ENCODE measurements at regions not wholly inside any gene's neighbourhood (a gene's known extent, or its start where the extent isn't known, plus 50 kb on each side); places are given as distances from the start of the nearest gene placed in this dataset.

DNA sequence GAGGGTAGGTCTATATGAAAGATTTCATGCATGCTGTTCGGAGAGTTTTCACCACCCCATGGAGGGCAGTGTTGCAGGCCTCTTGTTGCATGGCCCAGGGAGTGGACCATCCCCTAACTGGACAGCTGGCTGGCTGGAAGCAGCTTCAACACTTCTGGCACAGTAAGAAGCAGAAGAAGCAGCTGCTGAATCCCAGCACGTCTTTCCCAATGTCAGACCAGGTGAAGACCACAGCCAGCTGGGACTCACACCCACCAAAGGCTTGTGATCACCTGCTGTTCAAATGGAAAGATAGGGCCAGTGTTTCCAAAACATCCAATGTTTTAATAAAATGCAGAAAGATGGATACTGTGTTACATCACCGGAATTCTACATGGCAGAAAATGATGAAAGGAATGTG lies 1423.6 kb downstream of the AACS start:
- DNase-seq: no peak

DNA sequence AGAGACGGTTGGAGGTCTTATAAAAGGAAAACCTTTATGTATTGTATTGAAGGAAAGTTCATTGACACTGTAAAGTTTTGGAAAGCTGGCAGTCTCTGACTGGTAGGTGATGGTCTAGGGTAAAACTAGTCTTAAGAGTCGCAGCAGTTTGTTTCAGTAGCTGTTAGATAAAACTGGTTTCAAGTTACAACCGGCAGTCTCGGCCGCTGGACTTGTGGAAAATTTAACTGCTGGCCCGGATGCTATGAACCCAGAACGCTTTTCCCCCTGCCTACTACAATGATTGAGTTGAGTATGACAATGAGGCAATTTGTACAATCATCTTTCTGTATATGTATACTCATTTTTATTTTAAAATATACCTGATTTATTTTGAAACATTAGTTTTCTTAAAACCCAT lies 1426.9 kb downstream of the AACS start:
- no peak for DNase-seq

DNA sequence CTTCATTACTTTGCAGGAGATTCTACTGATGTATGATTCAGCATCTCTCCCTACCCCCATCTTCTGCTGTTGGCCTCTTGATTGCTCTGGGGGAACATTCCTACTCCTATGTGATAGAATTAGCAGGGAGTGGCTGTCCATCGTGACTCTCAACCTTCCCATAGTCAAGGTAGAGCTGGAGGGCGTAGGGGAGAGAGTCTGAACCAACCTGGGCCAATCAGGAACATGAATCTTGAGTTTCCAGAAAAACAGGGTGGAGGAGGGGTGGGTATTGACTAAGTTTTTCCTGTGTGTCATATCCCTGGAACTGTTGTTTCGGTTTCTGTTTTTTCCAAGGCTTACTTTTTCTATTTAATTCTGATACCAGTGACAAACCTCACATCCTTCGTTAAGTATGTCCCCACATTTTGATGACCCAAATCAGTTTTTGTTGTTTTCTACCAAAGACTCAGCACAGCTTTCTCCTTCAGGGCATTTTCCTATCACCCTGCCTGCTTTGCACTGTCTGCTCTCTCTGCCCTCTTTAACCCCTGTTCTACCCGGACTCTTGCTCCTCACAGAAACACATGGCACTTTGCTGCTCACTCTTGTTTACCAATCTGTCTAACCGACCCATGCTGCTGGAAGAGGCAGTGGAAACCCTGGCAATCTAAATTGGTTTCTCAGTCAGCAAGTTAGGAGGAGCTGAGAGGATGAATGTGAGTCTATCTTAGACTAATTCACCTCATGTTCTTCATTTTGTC lies 1428.3 kb downstream of the AACS start:
- DNase-seq: no peak

DNA sequence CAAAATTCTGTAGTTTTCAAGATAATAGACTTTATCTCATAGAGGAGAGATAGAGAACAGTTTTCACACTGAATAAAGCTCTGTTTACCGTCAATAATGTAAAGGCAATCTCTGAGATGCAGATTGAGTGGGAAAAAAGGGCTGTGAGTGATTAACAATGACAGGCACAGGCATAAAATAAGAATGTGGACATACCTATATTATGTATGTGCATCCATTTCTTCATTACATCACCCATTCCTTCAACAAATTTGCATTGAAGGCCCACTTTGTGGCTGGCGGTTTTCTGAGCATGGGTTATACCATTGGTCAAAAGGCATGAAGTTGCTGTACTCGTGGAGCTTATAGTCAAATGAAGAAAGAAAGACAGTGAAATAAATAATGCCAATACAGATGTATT lies 1431.0 kb downstream of the AACS start:
- DNase-seq: no peak

DNA sequence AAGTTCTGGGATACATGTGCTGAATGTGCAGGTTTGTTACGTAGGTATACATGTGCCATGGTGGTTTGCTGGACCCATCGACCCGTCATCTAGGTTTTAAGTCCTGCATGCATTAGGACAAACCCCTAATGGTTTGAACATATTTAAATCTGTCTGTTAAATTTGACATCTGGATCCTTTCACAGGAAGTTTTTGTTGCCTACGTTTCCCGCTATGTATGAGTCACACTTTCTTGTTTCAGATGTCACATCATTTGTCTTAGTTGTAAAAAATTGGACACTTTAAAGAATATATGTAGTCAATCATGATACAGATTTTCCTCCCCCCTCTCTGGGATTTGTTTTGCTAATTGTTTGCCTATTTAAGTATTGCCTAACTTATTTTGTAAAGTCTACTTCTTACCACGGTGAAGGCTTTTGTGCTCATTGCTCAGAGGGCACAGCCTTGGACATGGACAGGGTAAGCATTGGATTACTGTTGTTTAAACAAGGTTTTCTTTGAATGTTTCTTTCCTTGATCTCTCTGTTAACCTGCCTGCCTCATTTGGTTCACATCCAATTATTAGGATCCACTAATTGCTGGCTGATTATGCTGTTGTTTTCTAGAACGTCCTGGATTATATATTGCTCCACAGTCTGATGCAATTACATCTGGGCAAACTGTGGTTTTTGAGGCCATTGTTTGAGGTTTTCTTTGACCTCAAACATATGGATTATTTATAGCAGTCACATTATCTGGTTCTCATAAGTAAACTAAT lies 1441.4 kb downstream of the AACS start:
- no peak for DNase-seq

DNA sequence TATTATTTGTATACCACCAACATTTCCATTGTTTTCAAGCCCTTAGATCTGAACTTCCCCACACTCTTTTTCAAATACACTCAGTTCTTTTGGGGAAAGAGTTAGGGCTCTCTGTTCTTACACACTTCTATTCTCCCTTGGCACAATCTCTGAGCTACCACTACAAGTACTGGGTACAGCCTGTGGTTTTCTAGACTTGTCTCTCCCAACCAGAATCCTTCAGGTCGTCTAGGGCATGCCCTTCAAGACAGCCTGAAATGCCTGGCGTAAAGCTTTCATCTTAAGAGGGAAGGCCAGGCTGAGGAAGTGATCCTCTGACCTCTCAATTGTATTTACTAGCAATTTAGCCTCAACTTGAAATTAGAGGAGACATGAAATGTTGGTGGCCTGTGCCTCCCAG lies 1442.0 kb downstream of the AACS start:
- DNase-seq: no peak

DNA sequence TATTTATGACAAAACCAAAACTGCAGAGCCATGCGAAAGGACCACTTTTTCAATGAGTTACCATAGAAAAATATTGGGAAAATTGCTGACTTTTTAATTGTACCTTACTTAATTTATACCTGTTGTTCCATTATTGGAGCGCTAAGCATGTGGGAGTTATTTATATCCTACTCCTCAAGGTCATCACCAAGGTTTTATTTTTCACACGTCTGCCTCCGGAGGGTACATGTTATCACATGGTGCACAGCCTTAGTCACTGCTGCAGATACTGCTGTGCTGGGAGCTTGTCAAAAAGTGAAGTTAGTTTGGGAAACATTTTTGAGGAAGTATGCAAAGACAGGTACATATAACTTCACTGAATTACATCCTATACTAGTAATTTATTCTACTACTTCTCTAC lies 1444.3 kb downstream of the AACS start:
- DNase-seq: no peak

DNA sequence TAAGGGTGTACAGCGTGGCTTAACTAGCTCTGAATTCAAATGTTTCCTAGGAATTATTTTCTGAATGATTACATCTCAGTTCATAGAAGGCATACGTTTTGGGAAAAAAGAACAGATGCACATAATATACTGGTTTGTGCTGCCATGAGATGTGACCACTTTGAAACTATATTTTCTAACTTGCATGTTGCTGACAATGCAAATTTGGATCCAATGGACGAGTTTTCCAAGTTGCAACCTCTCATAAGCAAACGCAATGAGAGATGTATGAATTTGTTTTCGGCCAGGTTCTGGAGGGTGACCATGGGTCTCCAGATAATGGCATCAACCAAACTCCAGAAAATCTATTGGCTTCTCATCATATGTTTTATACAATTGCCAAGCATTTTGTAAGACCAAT lies 1445.4 kb downstream of the AACS start:
- no peak for DNase-seq

DNA sequence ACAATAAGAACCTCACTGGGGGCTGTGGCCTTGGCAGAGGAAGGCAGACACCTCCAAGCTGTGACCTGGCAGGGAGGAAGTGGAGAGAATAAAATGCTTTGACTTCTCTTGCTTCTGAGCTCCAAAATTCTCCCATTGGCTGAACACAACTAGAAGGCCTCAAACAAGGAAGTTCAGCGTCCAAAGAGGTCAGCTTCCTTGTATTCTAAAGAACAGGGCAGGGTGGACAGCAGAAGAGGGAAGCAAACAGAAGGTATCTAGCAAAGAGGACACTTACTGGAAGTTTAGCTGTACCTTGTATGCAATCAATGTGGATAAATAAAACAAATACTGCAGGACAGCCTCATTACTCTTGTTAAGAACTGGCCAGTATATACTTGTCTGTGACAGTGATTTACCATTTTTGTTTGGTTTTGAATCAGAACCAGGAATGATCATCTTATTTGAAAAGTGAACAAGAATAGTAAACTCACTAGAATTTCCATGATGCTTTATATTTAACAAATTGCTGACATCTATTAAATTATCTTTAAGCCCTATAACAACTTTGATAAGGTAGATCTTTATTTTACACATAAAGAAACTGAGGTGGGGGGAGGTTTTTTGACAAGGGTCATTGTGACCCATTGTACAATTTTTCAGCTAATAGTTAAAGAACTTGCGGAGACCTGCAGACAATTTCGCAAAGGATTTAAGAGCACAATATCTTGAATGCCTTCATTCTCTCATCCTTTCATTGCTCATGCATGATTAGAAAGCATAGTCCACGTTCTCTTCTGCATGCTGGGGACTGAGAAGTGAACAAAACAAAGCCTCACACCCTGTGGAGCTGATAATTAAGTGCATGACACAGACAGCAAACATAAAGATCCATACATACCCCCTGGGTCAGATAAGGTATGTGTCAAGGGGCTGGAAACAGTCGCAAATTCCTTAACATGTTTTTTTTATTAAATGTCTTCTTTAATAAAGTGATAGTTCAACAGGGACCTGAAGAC lies 1448.0 kb downstream of the AACS start:
- DNase-seq: no peak

DNA sequence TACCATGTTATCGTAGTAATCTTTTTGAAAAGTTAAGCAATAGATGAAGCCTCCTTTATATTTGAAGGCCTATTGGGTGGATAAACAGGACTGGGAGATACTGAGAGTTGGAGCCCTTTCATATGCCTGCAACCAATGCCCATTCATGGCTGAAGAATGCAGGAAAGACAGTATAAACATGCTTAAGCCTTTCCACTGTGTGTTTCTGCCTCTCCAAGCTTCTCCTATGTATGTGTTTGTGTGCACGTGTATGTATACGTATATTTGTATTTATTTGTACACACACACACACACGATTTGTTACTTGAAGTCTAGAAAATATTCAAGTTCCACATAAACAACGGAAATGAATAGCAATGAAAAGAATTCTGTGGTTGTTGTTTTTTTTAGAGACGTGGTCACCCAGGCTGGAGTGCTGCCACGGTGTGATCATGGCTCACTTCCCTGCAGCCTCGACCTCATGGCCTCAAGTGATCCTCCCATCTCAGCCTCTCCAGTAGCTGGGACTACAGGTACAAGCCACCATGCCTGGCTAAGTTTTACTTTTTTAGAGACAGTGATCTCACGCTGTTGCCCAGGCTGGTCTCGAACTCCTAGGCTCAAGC lies 1453.5 kb downstream of the AACS start:
- DNase-seq: no peak

DNA sequence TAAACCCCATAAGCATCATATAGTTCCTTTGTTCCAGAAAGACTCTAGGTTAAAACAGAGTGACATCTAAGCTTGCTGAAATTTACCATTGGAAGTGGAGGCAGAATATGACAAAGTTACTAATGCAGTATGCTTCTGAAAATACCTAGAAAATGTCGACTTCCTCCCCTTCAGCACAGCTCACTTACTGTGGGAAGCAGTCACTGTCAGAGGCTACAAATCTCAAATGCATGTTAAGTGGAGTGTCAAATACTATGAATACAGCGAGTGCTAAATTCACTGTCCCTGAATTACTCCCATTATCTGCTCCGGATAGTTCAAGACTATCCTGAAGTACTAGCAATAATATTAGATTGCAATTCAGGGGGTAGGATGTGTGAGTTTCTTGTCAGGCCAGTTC lies 1454.6 kb downstream of the AACS start:
- DNase-seq: no peak

DNA sequence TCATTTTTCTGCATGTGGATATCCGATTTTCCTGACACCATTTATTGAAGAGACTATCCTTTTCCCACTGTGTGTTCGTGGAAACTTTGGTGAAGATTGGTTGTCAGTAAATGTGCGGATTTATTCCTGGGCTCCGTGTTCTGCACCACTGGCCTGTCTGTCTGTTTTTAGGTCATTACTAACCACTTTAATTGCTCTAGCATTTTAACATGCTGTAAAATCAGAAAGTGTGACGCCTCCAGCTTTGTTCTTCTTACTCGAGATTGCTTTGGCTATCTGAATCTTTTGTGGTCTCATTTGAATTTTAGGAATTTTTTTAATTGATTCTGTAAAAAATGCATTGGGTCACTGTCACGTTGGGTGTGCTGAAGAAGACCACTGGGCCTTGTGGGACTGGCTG lies 1458.7 kb downstream of the AACS start:
- no peak for DNase-seq

DNA sequence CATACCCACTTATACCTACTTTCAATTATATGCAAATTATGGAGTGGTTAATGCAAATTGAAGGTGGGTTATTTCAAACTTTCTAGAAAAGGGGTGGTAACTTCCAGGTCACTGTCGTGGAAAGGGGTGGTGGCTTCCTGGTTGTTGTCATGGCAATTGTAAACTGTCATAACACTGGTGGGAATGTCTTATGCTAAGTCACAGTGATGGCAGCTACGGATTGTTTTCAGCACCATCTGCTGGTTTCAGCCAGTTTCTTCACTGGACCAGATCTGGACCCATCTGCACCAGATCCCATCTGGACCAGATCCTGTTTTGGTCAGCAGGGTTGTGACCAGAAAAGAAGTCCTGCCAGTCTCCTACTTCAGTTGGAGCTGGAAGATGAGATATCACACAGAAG lies 1469.3 kb downstream of the AACS start:
- no peak for DNase-seq

DNA sequence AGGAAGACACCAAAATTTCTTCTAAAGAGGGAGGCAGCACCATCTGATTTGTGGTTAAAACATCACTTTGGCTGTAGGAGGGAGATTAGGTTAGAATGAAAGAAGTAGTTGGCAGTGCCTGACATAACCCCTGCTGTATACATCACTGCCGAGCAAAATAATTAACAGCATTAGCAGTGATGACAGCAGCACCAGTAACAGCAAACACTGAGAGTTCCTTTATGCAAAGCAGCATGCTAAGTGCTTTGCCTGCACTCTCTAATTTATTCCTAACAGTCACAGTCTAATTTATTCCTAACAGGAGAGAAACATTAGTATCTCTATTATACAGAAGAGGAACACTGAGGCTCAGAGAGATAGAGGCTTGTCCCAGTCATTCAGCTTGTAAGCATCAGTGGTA lies 1469.7 kb downstream of the AACS start:
- no peak for DNase-seq

DNA sequence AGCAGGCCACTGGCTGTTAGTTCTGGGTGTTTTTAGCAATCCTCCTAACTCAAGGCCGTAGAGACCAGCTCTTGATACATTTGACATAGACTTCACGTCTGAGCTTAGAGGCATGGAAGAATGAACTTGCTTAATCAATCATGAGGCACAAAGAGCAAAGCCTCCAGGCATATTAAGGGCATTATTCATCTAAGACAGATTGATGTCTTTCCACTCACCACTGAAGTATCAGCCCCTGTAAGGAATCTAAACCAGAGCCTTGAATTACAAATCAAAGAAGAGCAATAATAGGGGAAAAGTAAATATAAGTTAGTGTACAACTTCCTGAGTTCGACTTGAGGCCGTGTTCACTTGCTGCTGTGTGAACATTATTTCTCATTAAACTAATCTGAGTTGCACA lies 1470.7 kb downstream of the AACS start:
- DNase-seq: no peak

DNA sequence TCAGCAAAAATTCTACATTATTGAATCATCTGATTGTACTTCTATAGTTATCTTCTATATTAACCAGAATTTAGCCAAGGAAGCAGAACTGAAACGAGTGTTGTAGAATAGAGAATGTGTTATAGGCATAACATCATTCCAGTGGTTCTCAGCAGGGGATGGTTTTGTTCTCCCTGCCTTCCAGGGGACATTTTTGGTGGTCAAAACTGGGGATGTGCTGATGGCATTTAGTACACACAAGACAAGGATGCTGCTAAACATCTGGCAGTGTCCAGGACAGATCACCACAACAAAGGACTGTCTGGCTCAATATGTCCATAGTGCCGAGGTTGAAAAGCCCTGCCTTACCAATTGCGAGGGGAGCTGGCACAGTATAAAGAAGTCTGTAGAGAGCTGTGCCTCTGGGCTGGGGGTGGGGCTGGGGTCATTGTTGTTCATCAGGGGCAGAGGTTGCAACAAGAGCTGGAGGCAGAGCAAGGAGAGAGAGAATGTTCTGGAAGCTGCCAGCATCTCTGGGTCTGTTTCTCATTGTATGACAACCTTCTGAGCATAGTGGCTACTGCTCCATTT lies 1472.8 kb downstream of the AACS start:
- DNase-seq: no peak

DNA sequence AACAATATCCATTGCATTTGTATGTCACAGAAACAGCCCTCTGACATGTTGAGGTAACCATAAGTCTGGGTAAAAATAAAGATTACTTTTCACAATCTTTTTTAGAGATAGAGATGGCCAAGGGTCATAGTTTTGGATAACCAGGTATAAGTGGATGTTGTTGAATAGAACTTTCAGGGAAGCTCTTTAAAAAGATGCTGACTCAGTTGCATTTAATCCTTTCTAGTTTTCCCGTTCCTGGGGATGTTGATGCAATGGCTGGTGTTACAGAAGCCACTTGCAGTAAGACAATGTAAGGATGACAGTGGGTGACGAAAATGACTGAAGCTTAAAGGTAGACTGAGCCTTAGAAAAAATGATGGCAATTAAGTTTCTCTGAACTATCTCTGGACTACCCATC lies 1473.7 kb downstream of the AACS start:
- DNase-seq: no peak

DNA sequence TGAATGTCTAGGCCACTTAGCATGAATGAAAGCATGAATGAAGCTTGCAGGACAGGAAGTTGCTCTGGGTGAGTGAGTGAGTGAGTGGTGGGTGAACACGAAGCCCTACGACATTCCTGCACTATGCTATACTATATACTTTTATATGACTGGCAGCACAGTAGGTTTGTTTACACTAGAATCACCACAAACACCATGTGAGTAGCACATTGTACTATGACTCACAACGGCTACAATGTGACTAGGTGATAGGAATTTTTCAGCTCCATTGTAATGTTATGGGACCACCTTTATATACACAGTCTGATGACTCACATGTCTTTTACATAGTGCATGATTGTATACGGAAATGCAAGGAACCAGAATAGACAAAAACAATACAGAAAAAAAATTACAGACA lies 1480.2 kb downstream of the AACS start:
- no peak for DNase-seq

DNA sequence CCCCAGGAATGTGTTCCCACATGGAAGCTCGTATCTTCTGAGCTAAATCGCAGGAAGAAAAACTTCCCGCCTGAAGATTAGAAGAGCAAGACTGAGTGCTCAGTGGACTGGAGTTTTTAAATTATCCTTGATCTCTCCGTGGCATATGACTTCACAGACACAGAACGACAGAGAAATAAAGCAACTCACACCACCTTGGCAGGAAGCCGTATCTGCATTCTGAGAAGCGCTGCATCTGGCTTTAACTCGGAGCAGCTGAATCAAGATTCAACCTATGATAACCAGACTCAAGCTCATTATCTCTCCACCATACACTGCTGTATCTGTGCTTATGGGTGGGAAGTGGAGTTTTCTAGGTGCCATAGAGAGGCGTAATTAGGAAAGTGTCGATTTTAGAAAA lies 1482.7 kb downstream of the AACS start:
- no peak for DNase-seq

DNA sequence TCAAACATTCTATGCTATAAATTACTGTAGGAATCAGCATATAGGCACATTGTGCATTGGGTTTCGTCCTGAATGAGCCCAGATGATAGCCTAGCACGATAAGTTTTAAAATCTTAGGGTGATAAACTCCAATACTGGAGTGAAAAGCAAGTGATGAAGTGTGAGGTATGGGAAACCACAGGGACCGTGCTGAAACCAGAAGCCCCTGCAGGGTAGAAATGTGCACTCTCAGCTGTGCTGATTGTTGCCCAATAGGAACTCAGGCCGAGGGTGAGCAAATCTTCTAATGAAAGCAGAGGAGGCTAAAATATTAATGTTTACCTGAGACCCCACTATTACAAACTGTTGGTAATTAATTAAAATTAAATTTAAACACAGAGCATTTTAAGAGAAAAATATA lies 1486.6 kb downstream of the AACS start:
- no peak for DNase-seq

DNA sequence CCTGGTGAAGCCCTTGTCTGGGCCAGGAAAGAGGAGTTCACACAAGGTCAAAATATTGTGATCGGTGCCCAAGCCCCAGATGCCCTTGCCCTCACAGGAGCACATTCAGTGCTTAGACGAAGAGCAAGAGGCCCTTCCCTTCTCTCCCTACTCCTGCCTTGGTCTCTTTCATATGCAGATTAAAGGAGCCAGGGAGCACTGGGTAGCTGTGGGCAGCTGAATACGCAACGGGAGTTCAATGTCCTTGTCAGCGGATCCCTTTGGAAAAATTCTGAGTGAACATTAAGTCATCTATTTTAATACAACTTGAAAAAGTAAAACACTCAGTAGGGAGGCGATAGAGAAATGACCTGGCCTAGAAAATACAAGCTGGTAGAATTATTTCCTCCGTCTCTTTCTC lies 1489.4 kb downstream of the AACS start:
- DNase-seq: no peak

DNA sequence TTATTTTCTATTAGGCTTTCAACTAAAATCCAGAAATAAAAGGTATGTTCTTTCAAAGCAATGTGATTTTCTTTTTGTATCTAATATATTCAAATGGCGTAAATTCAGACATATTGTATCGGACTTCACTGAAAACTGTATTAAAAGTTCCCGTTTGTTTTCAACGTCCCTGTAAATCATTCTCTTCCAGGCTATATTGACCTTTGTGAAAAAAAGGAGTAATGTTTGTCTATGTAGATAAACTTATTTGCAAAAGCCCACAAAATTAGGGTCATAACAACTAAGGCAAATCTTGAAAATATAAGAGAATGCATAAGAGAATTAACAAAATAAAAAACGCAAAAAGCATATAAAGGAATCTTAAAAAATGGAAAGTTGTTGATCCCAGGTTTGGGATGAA lies 1492.4 kb downstream of the AACS start:
- no peak for DNase-seq

DNA sequence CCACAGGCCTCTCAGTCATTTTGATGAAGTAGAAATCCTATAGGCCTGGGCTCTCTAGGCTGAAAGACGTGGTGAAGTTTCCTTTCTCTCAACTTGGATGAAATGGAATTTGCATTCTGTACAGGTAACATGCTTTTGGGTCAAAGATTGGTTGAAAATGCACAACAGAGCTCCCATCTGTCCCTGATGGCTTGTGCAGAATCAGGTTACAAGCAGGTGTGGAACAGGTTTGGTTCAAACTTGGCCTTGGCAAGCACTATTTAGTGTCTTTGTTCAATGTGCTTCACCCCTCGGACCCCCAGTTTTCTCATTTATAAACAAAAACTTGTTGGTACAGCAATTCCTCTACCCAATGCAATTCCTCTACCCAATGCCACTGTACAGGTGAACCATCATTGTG lies 1493.0 kb downstream of the AACS start:
- no peak for DNase-seq

Data from stimulated activated CD4-positive, alpha-beta T cell treated with anti-CD3 and anti-CD28 coated beads, Interleukin-2, amount 100 ng/mL, for 24 hours (primary cell).